Gastroesophageal sphincter (tissue), 4 donors: ENCODE measurements at regions not wholly inside any gene's neighbourhood (a gene's known extent, or its start where the extent isn't known, plus 50 kb on each side); places are given as distances from the start of the nearest gene placed in this dataset.

Experiments used
- ATAC-seq: fragments of 150-250 bp; one replicate; pipeline ENCODE4 v1.9.1; 2016; ENCODE audit warnings: mild to moderate bottlenecking, moderate library complexity
- H3K27ac ChIP-seq, 4 donors: fragments of 200-600 bp; sonication (generic) in 3 of 4; 1 replicate in 3 of 4; 2 replicates in 1 of 4; pipeline ENCODE4 v1.5.1; 2016 to 2019
- H3K27me3 ChIP-seq: fragments of 200-600 bp; sonication (generic); one replicate; pipeline ENCODE4 v1.5.1; 2019
- H3K36me3 ChIP-seq, 2 donors: fragments of 200-600 bp; sonication (generic); one replicate each; pipeline ENCODE4 v1.5.1; 2019; ENCODE audit warnings: control low read depth in 1 of 2
- H3K4me1 ChIP-seq, 3 donors: fragments of 200-600 bp; sonication (generic); 1 replicate in 2 of 3; 2 replicates in 1 of 3; pipeline ENCODE4 v1.5.1; 2016 to 2019; ENCODE audit warnings: control low read depth in 2 of 3
- H3K4me3 ChIP-seq, 2 donors: fragments of 200-600 bp; sonication (generic); one replicate each; pipeline ENCODE4 v1.5.1; 2019; ENCODE audit warnings: mild to moderate bottlenecking in 1 of 2, moderate library complexity in 1 of 2
- H3K9me3 ChIP-seq, 3 donors: fragments of 200-600 bp; sonication (generic); one replicate each; pipeline ENCODE4 v1.5.1; 2017 to 2019; ENCODE audit warnings: control low read depth in 2 of 3
- EP300 ChIP-seq: sonication (generic); formaldehyde crosslinking; IDR thresholded peaks from one replicate; pipeline ENCODE4 v1.6.1; 2017; ENCODE audit warnings: antibody characterized with exemption, mild to moderate bottlenecking
- POLR2A ChIP-seq, 2 donors: fragments of 450-650 bp; IDR thresholded peaks; one replicate each; pipeline ENCODE4 v1.6.1; 2017; ENCODE audit warnings: antibody characterized with exemption in 2 of 2, mild to moderate bottlenecking in 2 of 2, moderate library complexity in 1 of 2
- POLR2AphosphoS5 ChIP-seq: sonication (generic); formaldehyde crosslinking; IDR thresholded peaks from one replicate; pipeline ENCODE4 v1.6.1; 2017; ENCODE audit warnings: antibody characterized with exemption
- WGBS, 2 donors: methylation state at CpG; one replicate each; pipeline ENCODE4 v1.1.5; 2018; ENCODE audit warnings: low coverage in 1 of 2; 5-methylcytosine and 5-hydroxymethylcytosine counted together
- TF ChIP-seq, protein P1 (sequence below), 4 experiments: fragments of 200-600 bp in 2 of 4; fragments of 450-650 bp in 2 of 4; sonication (generic) in 1 of 4; IDR thresholded peaks; one replicate each; pipeline ENCODE4 v1.5.1; 2017 to 2019; ENCODE audit warnings: antibody characterized with exemption in 4 of 4, mild to moderate bottlenecking in 2 of 4, moderate library complexity in 2 of 4

DNA sequence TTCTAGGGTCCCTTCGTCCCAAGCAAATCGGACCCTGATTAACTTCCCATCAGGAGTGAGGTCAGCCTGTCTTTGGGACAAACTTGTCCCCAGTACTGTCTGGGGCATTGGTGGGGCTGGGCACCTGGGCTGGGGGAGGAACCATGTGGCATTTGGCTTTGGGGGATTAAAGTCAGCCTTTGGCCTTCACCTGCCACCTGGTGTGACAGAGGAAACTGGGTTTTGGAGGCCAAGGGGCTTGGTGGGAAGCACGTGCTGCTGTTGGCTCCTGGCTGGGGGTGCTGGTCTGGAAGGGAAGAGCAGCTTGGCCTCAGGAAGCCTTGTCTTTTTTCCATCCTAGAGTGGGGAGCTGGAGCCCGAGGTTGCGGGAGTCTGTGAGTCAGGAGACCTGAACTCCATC, 78.4 kb upstream of the NECTIN1 start:
- Histone ChIP-seq H3K4me1 (no peaks in the 10 kb centered on the region), H3K36me3 (no peaks in the 10 kb centered on the region), H3K27me3 (peaks cover 8% of the 10 kb centered on the region), H3K27ac (no peak overlapping the region), H3K4me3 (no peak overlapping the region), H3K9me3 (no peaks in the 10 kb centered on the region)
- ATAC-seq, result no peak
- 82% methylated on average over 3 of the region's 5 CpGs; no CpG with 5 or more reads in 1 of the 2 donors for WGBS, 2 donors
- no peak for TF ChIP-seq POLR2AphosphoS5
- no peak for TF ChIP-seq EP300
- TF ChIP-seq, protein P1, sequence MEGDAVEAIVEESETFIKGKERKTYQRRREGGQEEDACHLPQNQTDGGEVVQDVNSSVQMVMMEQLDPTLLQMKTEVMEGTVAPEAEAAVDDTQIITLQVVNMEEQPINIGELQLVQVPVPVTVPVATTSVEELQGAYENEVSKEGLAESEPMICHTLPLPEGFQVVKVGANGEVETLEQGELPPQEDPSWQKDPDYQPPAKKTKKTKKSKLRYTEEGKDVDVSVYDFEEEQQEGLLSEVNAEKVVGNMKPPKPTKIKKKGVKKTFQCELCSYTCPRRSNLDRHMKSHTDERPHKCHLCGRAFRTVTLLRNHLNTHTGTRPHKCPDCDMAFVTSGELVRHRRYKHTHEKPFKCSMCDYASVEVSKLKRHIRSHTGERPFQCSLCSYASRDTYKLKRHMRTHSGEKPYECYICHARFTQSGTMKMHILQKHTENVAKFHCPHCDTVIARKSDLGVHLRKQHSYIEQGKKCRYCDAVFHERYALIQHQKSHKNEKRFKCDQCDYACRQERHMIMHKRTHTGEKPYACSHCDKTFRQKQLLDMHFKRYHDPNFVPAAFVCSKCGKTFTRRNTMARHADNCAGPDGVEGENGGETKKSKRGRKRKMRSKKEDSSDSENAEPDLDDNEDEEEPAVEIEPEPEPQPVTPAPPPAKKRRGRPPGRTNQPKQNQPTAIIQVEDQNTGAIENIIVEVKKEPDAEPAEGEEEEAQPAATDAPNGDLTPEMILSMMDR (IDR thresholded peaks at IDR 0.05), result no peak
- TF ChIP-seq POLR2A (IDR thresholded peaks at IDR 0.05), result no peak

DNA sequence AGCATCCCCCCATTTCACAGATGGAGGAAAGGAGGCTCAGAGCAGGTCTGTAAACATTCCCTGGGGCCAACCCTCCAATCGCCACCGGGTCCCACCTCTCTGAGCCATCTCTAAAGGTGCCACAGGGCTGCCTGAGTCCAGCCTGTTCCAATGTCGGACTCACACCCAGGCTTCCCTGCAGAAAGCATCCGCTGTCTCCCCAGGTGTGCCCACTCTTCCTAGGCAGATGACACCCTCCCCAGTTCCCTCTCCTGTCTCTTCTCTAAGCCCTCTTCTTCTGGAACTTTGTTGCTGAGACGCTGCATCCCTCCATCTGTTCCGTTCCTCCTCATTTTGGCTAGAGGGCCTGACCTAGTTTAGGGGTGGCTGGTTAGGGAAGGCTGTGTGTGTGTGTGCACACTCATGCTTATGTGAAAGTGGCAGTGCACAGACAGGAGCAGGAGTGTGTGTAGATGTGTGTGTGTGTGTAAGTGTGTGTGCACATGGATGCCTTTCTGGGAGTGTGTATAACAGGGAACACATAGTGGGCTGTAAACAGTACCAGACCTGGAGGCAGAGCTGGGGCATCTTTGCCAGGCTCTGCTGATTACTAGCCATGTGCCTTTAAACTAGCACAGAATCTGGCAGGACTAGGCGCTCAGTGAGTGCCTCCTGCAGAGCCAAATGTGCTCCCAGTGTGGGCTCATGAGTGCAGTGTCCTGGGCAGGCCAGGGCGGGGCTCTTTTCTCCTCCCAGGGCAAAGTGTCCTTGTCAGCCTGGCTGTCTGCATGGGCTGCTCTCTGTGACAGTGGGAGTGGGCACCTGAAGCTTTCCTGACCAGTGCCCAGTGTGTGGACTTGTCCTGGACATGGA, 77.3 kb upstream of the NECTIN1 start:
- TF ChIP-seq POLR2A (IDR thresholded peaks at IDR 0.05) (no peak), POLR2AphosphoS5 (no peak), EP300 (no peak)
- TF ChIP-seq, protein P1 (IDR thresholded peaks at IDR 0.05), result no peak
- no peak for ATAC-seq
- no peaks in the 10 kb centered on the region for H3K4me1 ChIP-seq
- 90% methylated on average over 4 of the region's 8 CpGs; no CpG with 5 or more reads in 1 of the 2 donors for WGBS, 2 donors
- H3K9me3 ChIP-seq, result no peaks in the 10 kb centered on the region
- no peak overlapping the region for H3K4me3 ChIP-seq
- no peaks in the 10 kb centered on the region for H3K36me3 ChIP-seq
- H3K27me3 ChIP-seq, result peaks cover 13% of the 10 kb centered on the region
- H3K27ac ChIP-seq, result no peak overlapping the region

DNA sequence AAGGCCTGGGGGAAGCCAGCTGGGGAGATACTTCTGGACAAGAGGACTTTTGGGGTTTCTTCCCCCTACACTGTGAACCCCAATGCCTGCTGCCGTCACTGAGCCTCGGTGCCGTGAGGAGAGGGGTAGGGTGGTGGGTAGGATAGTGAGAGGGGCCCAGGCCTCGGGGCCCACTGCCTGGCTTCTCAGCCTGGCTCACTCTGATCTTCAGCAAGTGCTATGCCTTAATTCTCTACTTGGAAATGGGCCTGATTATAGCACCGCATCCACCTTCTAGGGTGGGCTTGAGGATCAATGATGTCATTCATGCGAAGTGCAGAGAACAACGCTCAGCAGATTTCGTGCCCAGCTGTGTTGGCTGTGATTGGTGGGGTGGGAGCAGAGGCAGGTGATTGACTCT, 76.7 kb upstream of the NECTIN1 start:
- H3K36me3 ChIP-seq, result no peaks in the 10 kb centered on the region
- no peaks in the 10 kb centered on the region for H3K9me3 ChIP-seq
- WGBS, 2 donors, result 100% methylated on average over 1 of the region's 8 CpGs; no CpG with 5 or more reads in 1 of the 2 donors
- H3K27me3 ChIP-seq, result peaks cover 19% of the 10 kb centered on the region
- H3K4me3 ChIP-seq, result no peak overlapping the region
- TF ChIP-seq POLR2AphosphoS5, result no peak
- no peak overlapping the region for H3K27ac ChIP-seq
- no peak for ATAC-seq
- H3K4me1 ChIP-seq, result no peaks in the 10 kb centered on the region

DNA sequence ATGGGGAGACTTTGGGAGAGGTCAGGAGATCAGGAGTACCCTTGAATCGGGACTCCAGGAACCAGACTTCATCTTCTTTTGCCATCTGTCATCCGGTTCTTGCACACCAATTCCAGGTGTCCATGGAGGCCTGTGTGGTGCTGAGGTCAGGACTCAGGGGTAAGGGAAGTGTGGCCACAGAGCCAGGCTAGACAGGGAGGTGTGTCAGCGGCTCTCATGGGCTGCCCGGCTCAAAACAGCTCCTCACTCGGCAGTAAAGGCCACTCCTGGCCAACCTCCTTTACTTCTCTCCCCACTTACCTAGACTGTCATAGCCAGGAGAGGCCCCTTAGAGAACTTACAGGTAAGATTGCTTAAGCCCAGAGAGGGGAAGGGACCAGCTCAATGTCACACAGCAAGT, 75.7 kb upstream of the NECTIN1 start:
- no peak for ATAC-seq
- peaks cover 29% of the 10 kb centered on the region for H3K27me3 ChIP-seq
- WGBS, 2 donors, result no CpG with 5 or more reads among the region's 5 CpGs
- TF ChIP-seq, protein P1 (IDR thresholded peaks at IDR 0.05), result no peak
- TF ChIP-seq EP300 (no peak), POLR2AphosphoS5 (no peak), POLR2A (IDR thresholded peaks at IDR 0.05) (no peak)
- no peaks in the 10 kb centered on the region for H3K9me3 ChIP-seq
- no peaks in the 10 kb centered on the region for H3K36me3 ChIP-seq
- no peaks in the 10 kb centered on the region for H3K4me1 ChIP-seq
- no peak overlapping the region for H3K4me3 ChIP-seq
- no peak overlapping the region for H3K27ac ChIP-seq

DNA sequence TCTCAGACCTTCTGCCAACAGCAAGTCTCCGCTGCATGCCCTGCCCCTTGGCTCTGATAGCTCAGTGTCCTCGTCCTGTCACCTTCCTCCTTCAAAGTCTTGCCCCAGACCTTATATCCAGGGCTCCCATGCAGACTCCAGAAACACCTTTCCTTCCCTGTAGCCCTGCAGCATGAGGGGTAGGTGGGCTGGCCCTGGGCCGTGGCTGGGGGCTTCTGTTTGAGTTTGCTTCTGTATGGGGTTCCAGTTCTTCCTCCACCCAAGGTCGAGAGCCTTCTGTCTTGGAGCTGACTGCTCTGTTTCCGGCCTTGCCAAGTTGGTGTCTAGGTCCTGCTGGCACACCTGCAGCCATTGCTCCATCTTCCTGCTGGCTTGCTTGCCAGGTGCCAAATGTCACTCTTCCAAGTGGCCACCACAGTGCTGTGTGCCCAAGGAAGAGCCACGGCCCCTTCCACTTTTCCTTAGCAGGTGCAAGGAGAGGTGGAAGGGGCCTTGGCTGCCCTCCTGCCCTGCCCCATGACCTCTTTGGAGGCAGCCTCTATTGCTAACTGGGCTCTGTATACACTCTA, 74.8 kb upstream of the NECTIN1 start:
- WGBS, 2 donors, result 40% methylated on average over 1 of the region's 6 CpGs; no CpG with 5 or more reads in 1 of the 2 donors
- ATAC-seq, result no peak

More for the DNA sequence above, 74.8 kb upstream of the NECTIN1 start:
- TF ChIP-seq POLR2A (IDR thresholded peaks at IDR 0.05) (no peak), EP300 (no peak), POLR2AphosphoS5 (no peak)
- TF ChIP-seq, protein P1 (IDR thresholded peaks at IDR 0.05), result no peak
- no peaks in the 10 kb centered on the region for H3K4me1 ChIP-seq
- H3K4me3 ChIP-seq, result no peak overlapping the region
- no peak overlapping the region for H3K27ac ChIP-seq
- H3K9me3 ChIP-seq, result no peaks in the 10 kb centered on the region
- peaks cover 34% of the 10 kb centered on the region for H3K27me3 ChIP-seq
- H3K36me3 ChIP-seq, result no peaks in the 10 kb centered on the region
